GM12873 (cell line): ENCODE measurements at regions not wholly inside any gene's neighbourhood (a gene's known extent, or its start where the extent isn't known, plus 50 kb on each side); places are given as distances from the start of the nearest gene placed in this dataset.

ENCODE experiments used
- CTCF ChIP-seq: IDR thresholded peaks from 2 replicates; pipeline ENCODE4 v1.5.1; 2012; ENCODE audit warnings: low read depth, mild to moderate bottlenecking, moderate library complexity, low read length, control low read depth; ENCODE audit not compliant: insufficient read depth; ENCODE audit errors: missing control alignments

GRCh38 chr1:199182186-199182843 is 543.5 kb downstream of the PTPRC start:
- TF ChIP-seq CTCF, result no peak

- no peak for TF ChIP-seq CTCF
Observed at GRCh38 chr1:199184180-199184579, 545.3 kb downstream of the PTPRC start.

- no peak for TF ChIP-seq CTCF
Observed at GRCh38 chr1:199194862-199195261, 556.0 kb downstream of the PTPRC start.

GRCh38 chr1:199197695-199198094 is 558.9 kb downstream of the PTPRC start:
- TF ChIP-seq CTCF, result no peak

GRCh38 chr1:199202331-199202730 is 563.5 kb downstream of the PTPRC start:
- no peak for TF ChIP-seq CTCF

GRCh38 chr1:199204231-199204630 is 565.4 kb downstream of the PTPRC start:
- TF ChIP-seq CTCF, result no peak

GRCh38 chr1:199205740-199206441 is 567.1 kb downstream of the PTPRC start:
- no peak for TF ChIP-seq CTCF
